ENCODE measurements at regions not wholly inside any gene's neighbourhood (a gene's known extent, or its start where the extent isn't known, plus 50 kb on each side); places are given as distances from the start of the nearest gene placed in this dataset.

DNA sequence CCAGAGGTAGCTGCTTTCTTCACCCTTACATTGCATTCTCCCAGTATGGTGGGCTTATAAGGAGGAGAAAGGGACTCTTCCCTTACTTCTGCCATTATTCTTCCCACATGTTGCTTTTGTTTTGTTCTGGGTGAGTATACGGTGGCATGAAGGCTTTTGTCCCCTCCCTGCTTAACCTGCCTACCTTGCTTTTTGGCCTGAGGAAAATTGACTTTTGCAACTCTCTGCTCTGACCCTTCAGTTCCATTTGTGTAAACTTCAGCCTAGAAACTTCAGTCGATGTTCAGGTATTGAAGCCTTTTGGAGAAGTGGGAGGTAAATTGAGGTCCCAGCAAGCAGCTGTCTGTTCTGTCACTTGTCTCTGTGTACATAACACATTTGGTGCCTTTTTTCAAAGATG lies 110.2 kb downstream of the PCSK1 start:
- no peak for TF ChIP-seq CREB1 (IDR thresholded peaks at IDR 0.05)
- no peak for TF ChIP-seq HDAC6 (IDR thresholded peaks at IDR 0.05; ENCODE audit: low read depth, low read length)
- TF ChIP-seq, protein P1, sequence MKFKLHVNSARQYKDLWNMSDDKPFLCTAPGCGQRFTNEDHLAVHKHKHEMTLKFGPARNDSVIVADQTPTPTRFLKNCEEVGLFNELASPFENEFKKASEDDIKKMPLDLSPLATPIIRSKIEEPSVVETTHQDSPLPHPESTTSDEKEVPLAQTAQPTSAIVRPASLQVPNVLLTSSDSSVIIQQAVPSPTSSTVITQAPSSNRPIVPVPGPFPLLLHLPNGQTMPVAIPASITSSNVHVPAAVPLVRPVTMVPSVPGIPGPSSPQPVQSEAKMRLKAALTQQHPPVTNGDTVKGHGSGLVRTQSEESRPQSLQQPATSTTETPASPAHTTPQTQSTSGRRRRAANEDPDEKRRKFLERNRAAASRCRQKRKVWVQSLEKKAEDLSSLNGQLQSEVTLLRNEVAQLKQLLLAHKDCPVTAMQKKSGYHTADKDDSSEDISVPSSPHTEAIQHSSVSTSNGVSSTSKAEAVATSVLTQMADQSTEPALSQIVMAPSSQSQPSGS (IDR thresholded peaks at IDR 0.05; ENCODE audit: low read length), result no peak
- no peak for TF ChIP-seq SRF (IDR thresholded peaks at IDR 0.05; ENCODE audit: low read depth, low read length)
- TF ChIP-seq POLR2AphosphoS5 (IDR thresholded peaks at IDR 0.05; ENCODE audit: low read depth, low read length), result no peak
- TF ChIP-seq TCF12 (IDR thresholded peaks at IDR 0.05; ENCODE audit: low read depth, low read length), result no peak
- no peak for TF ChIP-seq SP2 (IDR thresholded peaks at IDR 0.05; ENCODE audit: low read length)
- no peak for TF ChIP-seq FOSL1 (IDR thresholded peaks at IDR 0.05; ENCODE audit: insufficient read depth, low read depth, low read length)
- no peak for TF ChIP-seq SIX5 (IDR thresholded peaks at IDR 0.05; ENCODE audit: low read depth, low read length)
- no peak for TF ChIP-seq SIRT6 (IDR thresholded peaks at IDR 0.05; ENCODE audit: low read length)
- TF ChIP-seq JUN (IDR thresholded peaks at IDR 0.05; ENCODE audit: low read depth, low read length), result no peak
- Histone ChIP-seq H3K79me2 (ENCODE audit: control insufficient read depth in 1 of 2, insufficient read depth in 2 of 2, low read length in 2 of 2) (no peaks in the 10 kb centered on the region), H2BK12ac (ENCODE audit: low read depth, low read length) (no peak overlapping the region), H4K8ac (ENCODE audit: extremely low read depth, insufficient read depth, low read length) (no peak overlapping the region), H3K4me3 (ENCODE audit: extremely low read depth in 1 of 4, insufficient read depth in 2 of 4, low read depth in 3 of 4, low read length in 4 of 4) (no peak overlapping the region), H3K36me3 (ENCODE audit: control insufficient read depth in 2 of 4, insufficient read depth in 4 of 4, low read length in 3 of 4) (no peaks in the 10 kb centered on the region), H3K79me1 (ENCODE audit: low read depth, low read length) (no peaks in the 10 kb centered on the region), H4K20me1 (replicated peaks in 1 of 2; ENCODE audit: control insufficient read depth in 1 of 2, insufficient read depth in 2 of 2, low read length in 2 of 2) (no peaks in the 10 kb centered on the region), H3K27me3 (replicated peaks in 1 of 4; ENCODE audit: control insufficient read depth in 3 of 4, extremely low read depth in 1 of 4, insufficient read depth in 3 of 4, low read length in 3 of 4) (no peaks in the 10 kb centered on the region), H2BK120ac (replicated peaks; ENCODE audit: low read depth, low read length) (no peak overlapping the region), H3K18ac (ENCODE audit: extremely low read depth, low read length) (no peak overlapping the region), H3K4me1 (replicated peaks in 1 of 4; ENCODE audit: control insufficient read depth in 3 of 4, insufficient read depth in 4 of 4, low read length in 3 of 4) (no peaks in the 10 kb centered on the region), H3K23ac (ENCODE audit: insufficient read length) (no peak overlapping the region), H2BK5ac (ENCODE audit: low read depth, low read length) (no peak overlapping the region), H3K14ac (ENCODE audit: insufficient read length) (no peak overlapping the region), H4K5ac (ENCODE audit: insufficient read length, low read depth, low read length) (no peak overlapping the region), H3K9ac (replicated peaks in 1 of 4; ENCODE audit: extremely low read depth in 1 of 4, low read depth in 3 of 4, low read length in 3 of 4) (no peak overlapping the region), H2BK20ac (ENCODE audit: low read length) (no peak overlapping the region), H2BK15ac (ENCODE audit: low read length) (no peak overlapping the region), H2AFZ (ENCODE audit: low read length) (no peak overlapping the region), H2AK5ac (ENCODE audit: low read depth, low read length) (no peak overlapping the region), H3K23me2 (ENCODE audit: low read depth, low read length) (no peaks in the 10 kb centered on the region), H3K9me3 (ENCODE audit: insufficient read depth in 2 of 2, low read depth in 1 of 2, low read length in 1 of 2) (no peaks in the 10 kb centered on the region), H3K27ac (ENCODE audit: low read depth, low read length) (no peak overlapping the region), H3K4ac (replicated peaks; ENCODE audit: insufficient read length, low read depth, low read length) (no peak overlapping the region), H4K91ac (replicated peaks; ENCODE audit: insufficient read length, low read length) (no peak overlapping the region), H3K56ac (replicated peaks; ENCODE audit: insufficient read length, low read depth, low read length) (no peak overlapping the region), H3K4me2 (ENCODE audit: insufficient read depth in 1 of 2, low read depth in 2 of 2, low read length in 2 of 2) (no peak overlapping the region)
- ChIA-PET CTCF (ENCODE audit: partially characterized antibody) (interaction anchor here (2.5 kb wide), 1 partner anchor 14 kb away, joined by 12 read pairs; no protein-coding TSS in a partner anchor), POLR2A (ENCODE audit: partially characterized antibody) (interaction anchor here (0.6 kb wide), 1 partner anchor 205 kb away, joined by 3 read pairs; no protein-coding TSS in a partner anchor)
- 93% methylated on average over 2 of the region's 2 CpGs; no CpG with 5 or more reads in 1 of the 2 experiments for WGBS, 2 experiments (ENCODE audit: extremely low coverage in 1 of 2, insufficient coverage in 1 of 2, insufficient read length in 1 of 2, insufficient replicate concordance in 2 of 2, low coverage in 1 of 2, low lambda C conversion rate in 2 of 2, missing lambda C conversion rate in 1 of 2)
- no peak for FAIRE-seq
- DNase-seq (ENCODE audit: low read depth in 1 of 2, low spot score in 2 of 2), result no peak

Measured in H1 (cell line).